Natural killer cell (primary cell): ENCODE measurements at regions not wholly inside any gene's neighbourhood (a gene's known extent, or its start where the extent isn't known, plus 50 kb on each side); places are given as distances from the start of the nearest gene placed in this dataset.

Source experiments
- ATAC-seq, 3 donors: fragments of 150-1000 bp in 2 of 3; fragments of 200-7000 bp in 1 of 3; cut with Tn5 transposase; 1 replicate in 1 of 3; 2 replicates in 2 of 3; pipeline ENCODE4 v1.10.0; 2021; ENCODE audit warnings: mild to moderate bottlenecking in 2 of 3, moderate library complexity in 2 of 3
- DNase-seq, 2 donors: peaks; one replicate each; pipeline versions ENCODE4 v3.0.0 to v3.0.0-alpha.2; 2013 to 2021; ENCODE audit warnings: mixed read lengths in 1 of 2
- H3K27ac ChIP-seq: one replicate; pipeline ENCODE4 v1.5.1; 2013; ENCODE audit warnings: mild to moderate bottlenecking, low read length
- H3K27me3 ChIP-seq: one replicate; pipeline ENCODE4 v1.6.1; 2013; ENCODE audit warnings: low read length; ENCODE audit not compliant: control insufficient read depth, insufficient read depth
- H3K36me3 ChIP-seq: one replicate; pipeline ENCODE4 v1.6.1; 2013; ENCODE audit warnings: low read length; ENCODE audit not compliant: control insufficient read depth, insufficient read depth
- H3K4me1 ChIP-seq: one replicate; pipeline ENCODE4 v1.6.1; 2013; ENCODE audit warnings: low read length; ENCODE audit not compliant: control insufficient read depth, insufficient read depth
- H3K4me3 ChIP-seq: one replicate; pipeline ENCODE4 v1.5.1; 2013; ENCODE audit warnings: low read length
- H3K9me3 ChIP-seq: one replicate; pipeline ENCODE4 v1.6.1; 2013; ENCODE audit warnings: low read length; ENCODE audit not compliant: control insufficient read depth, insufficient read depth
- H3K27ac Mint-ChIP-seq, 2 donors: one replicate each; pipeline ENCODE4 v1.8.0; 2022; ENCODE audit warnings: mild to moderate bottlenecking in 2 of 2, mixed read lengths in 2 of 2, moderate library complexity in 1 of 2
- H3K27me3 Mint-ChIP-seq, 2 donors: one replicate each; pipeline ENCODE4 v1.8.0; 2022; ENCODE audit warnings: low read depth in 2 of 2, mixed read lengths in 2 of 2
- H3K36me3 Mint-ChIP-seq: one replicate; pipeline ENCODE4 v1.8.0; 2022; ENCODE audit warnings: mixed read lengths
- H3K4me1 Mint-ChIP-seq, 2 donors: one replicate each; pipeline ENCODE4 v1.8.0; 2022; ENCODE audit warnings: mixed read lengths in 2 of 2
- H3K4me3 Mint-ChIP-seq: one replicate; pipeline ENCODE4 v1.8.0; 2022; ENCODE audit warnings: mild to moderate bottlenecking, moderate library complexity, mixed read lengths
- H3K9me3 Mint-ChIP-seq, 2 donors: one replicate each; pipeline ENCODE4 v1.8.0; 2022; ENCODE audit warnings: mixed read lengths in 2 of 2
- CTCF ChIP-seq: fragments of 200-600 bp; IDR thresholded peaks from one replicate; pipeline ENCODE4 v1.8.0; 2022; ENCODE audit warnings: antibody characterized with exemption
- WGBS: methylation state at CpG from one replicate; pipeline ENCODE4 v1.1.7; 2013; ENCODE audit warnings: missing lambda C conversion rate; ENCODE audit not compliant: insufficient coverage; 5-methylcytosine and 5-hydroxymethylcytosine counted together
- intact Hi-C: fragments of 100-400 bp; cut with micrococcal nuclease; formaldehyde crosslinking; loops from one replicate; pipeline ENCODE4 v1.14.2; 2022

- Mint-ChIP-seq H3K27ac (no peak overlapping the region), H3K4me1 (no peaks in the 10 kb centered on the region), H3K9me3 (no peaks in the 10 kb centered on the region), H3K4me3 (no peak overlapping the region), H3K36me3 (no peaks in the 10 kb centered on the region), H3K27me3 (no peaks in the 10 kb centered on the region)
- no peak overlapping the region for H3K4me3 ChIP-seq
- DNase-seq (no peak), ATAC-seq (no peak)
- no peak overlapping the region for H3K27ac ChIP-seq
- H3K27me3 ChIP-seq, result no peaks in the 10 kb centered on the region
- intact Hi-C loops, result no loop called here
- no peaks in the 10 kb centered on the region for H3K4me1 ChIP-seq
- no peaks in the 10 kb centered on the region for H3K9me3 ChIP-seq
- no peak for TF ChIP-seq CTCF
- no peaks in the 10 kb centered on the region for H3K36me3 ChIP-seq
- 97% methylated on average over 5 of the region's 5 CpGs for WGBS
Observed at GRCh38 chr16:5907544-5907943, 809.9 kb upstream of the EEF2KMT start.

GRCh38 chr16:5906351-5906750 is 808.8 kb upstream of the EEF2KMT start:
- ATAC-seq (no peak), DNase-seq (no peak)
- 83% methylated on average over 6 of the region's 6 CpGs for whole genome bisulfite sequencing
- H3K4me1 Mint-ChIP-seq, result no peaks in the 10 kb centered on the region
- Histone ChIP-seq H3K27ac (no peak overlapping the region), H3K36me3 (no peaks in the 10 kb centered on the region), H3K4me1 (no peaks in the 10 kb centered on the region), H3K4me3 (no peak overlapping the region), H3K27me3 (no peaks in the 10 kb centered on the region), H3K9me3 (no peaks in the 10 kb centered on the region)
- no peak for TF ChIP-seq CTCF
- intact Hi-C loops, result no loop called here
- H3K4me3 Mint-ChIP-seq, result no peak overlapping the region
- H3K9me3 Mint-ChIP-seq, result no peaks in the 10 kb centered on the region
- no peak overlapping the region for H3K27ac Mint-ChIP-seq
- H3K36me3 Mint-ChIP-seq, result no peaks in the 10 kb centered on the region
- H3K27me3 Mint-ChIP-seq, result no peaks in the 10 kb centered on the region

- ATAC-seq, result no peak
- Mint-ChIP-seq H3K4me1 (no peaks in the 10 kb centered on the region), H3K36me3 (no peaks in the 10 kb centered on the region), H3K27me3 (no peaks in the 10 kb centered on the region), H3K4me3 (no peak overlapping the region), H3K27ac (no peak overlapping the region), H3K9me3 (no peaks in the 10 kb centered on the region)
- no peak for TF ChIP-seq CTCF
- 83% methylated on average over 4 of the region's 4 CpGs for WGBS
- no peaks in the 10 kb centered on the region for H3K4me1 ChIP-seq
- no peak overlapping the region for H3K4me3 ChIP-seq
- intact Hi-C loops, result no loop called here
- H3K27ac ChIP-seq, result no peak overlapping the region
- H3K36me3 ChIP-seq, result no peaks in the 10 kb centered on the region
- H3K27me3 ChIP-seq, result no peaks in the 10 kb centered on the region
- H3K9me3 ChIP-seq, result no peaks in the 10 kb centered on the region
- no peak for DNase-seq
Observed at GRCh38 chr16:5905935-5906334, 808.3 kb upstream of the EEF2KMT start.

- Mint-ChIP-seq H3K4me1 (no peaks in the 10 kb centered on the region), H3K27me3 (no peaks in the 10 kb centered on the region), H3K36me3 (no peaks in the 10 kb centered on the region), H3K27ac (no peak overlapping the region), H3K4me3 (no peak overlapping the region), H3K9me3 (peaks cover 3 to 4% of the 10 kb centered on the region in 2 donors)
- TF ChIP-seq CTCF, result no peak
- H3K36me3 ChIP-seq, result no peaks in the 10 kb centered on the region
- 89% methylated on average over 13 of the region's 13 CpGs for WGBS
- H3K4me1 ChIP-seq, result no peaks in the 10 kb centered on the region
- no peak for ATAC-seq
- H3K27ac ChIP-seq, result no peak overlapping the region
- no peak overlapping the region for H3K4me3 ChIP-seq
- H3K9me3 ChIP-seq, result no peaks in the 10 kb centered on the region
- H3K27me3 ChIP-seq, result no peaks in the 10 kb centered on the region
- intact Hi-C loops, result no loop called here
- no peak for DNase-seq
Observed at GRCh38 chr16:5903832-5904231, 806.2 kb upstream of the EEF2KMT start.
